ENCODE measurements at regions not wholly inside any gene's neighbourhood (a gene's known extent, or its start where the extent isn't known, plus 50 kb on each side); places are given as distances from the start of the nearest gene placed in this dataset.

DNA sequence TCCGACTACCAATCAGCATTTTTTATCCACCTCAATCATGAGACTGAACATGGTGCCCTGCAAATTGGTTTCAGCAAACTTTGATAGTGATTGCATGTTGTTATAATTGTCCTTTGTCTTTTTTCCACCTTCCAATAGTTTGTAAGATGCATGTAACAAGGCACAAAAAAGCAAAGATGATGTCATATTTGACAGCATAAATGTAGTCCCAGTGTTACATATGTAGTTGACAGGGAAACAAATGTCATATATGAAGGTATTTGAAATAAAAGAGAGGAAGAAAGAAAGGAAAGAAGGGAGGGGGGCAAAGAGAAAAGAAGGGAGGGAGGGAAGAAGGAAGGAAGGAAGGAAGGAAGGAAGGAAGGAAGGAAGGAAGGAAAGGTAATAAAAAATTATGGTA lies 441.7 kb upstream of the CPEB2 start:
- TF ChIP-seq, protein P1, sequence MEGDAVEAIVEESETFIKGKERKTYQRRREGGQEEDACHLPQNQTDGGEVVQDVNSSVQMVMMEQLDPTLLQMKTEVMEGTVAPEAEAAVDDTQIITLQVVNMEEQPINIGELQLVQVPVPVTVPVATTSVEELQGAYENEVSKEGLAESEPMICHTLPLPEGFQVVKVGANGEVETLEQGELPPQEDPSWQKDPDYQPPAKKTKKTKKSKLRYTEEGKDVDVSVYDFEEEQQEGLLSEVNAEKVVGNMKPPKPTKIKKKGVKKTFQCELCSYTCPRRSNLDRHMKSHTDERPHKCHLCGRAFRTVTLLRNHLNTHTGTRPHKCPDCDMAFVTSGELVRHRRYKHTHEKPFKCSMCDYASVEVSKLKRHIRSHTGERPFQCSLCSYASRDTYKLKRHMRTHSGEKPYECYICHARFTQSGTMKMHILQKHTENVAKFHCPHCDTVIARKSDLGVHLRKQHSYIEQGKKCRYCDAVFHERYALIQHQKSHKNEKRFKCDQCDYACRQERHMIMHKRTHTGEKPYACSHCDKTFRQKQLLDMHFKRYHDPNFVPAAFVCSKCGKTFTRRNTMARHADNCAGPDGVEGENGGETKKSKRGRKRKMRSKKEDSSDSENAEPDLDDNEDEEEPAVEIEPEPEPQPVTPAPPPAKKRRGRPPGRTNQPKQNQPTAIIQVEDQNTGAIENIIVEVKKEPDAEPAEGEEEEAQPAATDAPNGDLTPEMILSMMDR (optimal IDR thresholded peaks at IDR 0.05 in 1 of 3, IDR thresholded peaks at IDR 0.05 in 1 of 3, conservative IDR thresholded peaks at IDR 0.05 in 1 of 3; ENCODE audit: extremely low read depth in 1 of 3, insufficient read depth in 2 of 3, low read length in 3 of 3), result no peak
- no peak for TF ChIP-seq EZH2 (IDR thresholded peaks at IDR 0.05; ENCODE audit: low read length)
